GM18502 (cell line): ENCODE measurements at regions not wholly inside any gene's neighbourhood (a gene's known extent, or its start where the extent isn't known, plus 50 kb on each side); places are given as distances from the start of the nearest gene placed in this dataset.
"Not testable (repeated sequence)": the region's sequence is repeated elsewhere in the genome, so short reads cannot be mapped to it uniquely, and the experiment has no call there.

Experiments
- ATAC-seq: cut with Tn5 transposase; IDR thresholded peaks from one replicate; pipeline ENCODE4 v1.9.1; 2021; ENCODE audit warnings: mild to moderate bottlenecking; ENCODE audit not compliant: unreplicated experiment, poor library complexity

GRCh38 chr5:109630093-109630492, 59.6 kb upstream of the MAN2A1 start:
- no peak for ATAC-seq

GRCh38 chr5:109628591-109628990, 61.1 kb upstream of the MAN2A1 start:
- ATAC-seq: no peak

GRCh38 chr5:109621266-109621665, 68.5 kb upstream of the MAN2A1 start:
- not testable (repeated sequence) for ATAC-seq

- ATAC-seq: no peak
Observed at GRCh38 chr5:109620651-109621050, 69.1 kb upstream of the MAN2A1 start.

- ATAC-seq: no peak
Observed at GRCh38 chr5:109619606-109620005, 70.1 kb upstream of the MAN2A1 start.

GRCh38 chr5:109619021-109619460, 70.7 kb upstream of the MAN2A1 start:
- ATAC-seq: no peak

GRCh38 chr5:109614981-109615380, 74.7 kb upstream of the MAN2A1 start:
- ATAC-seq: no peak

- ATAC-seq: no peak
Observed at GRCh38 chr5:109614301-109614700, 75.4 kb upstream of the MAN2A1 start.

- no peak for ATAC-seq
Observed at GRCh38 chr5:109612278-109612905, 77.3 kb upstream of the MAN2A1 start.

GRCh38 chr5:109611505-109611904, 78.2 kb upstream of the MAN2A1 start:
- ATAC-seq: no peak

GRCh38 chr5:109611061-109611460, 78.7 kb upstream of the MAN2A1 start:
- no peak for ATAC-seq

- ATAC-seq: no peak
Observed at GRCh38 chr5:109610581-109610980, 79.1 kb upstream of the MAN2A1 start.

- no peak for ATAC-seq
Observed at GRCh38 chr5:109605207-109605730, 84.5 kb upstream of the MAN2A1 start.

- ATAC-seq: no peak
Observed at GRCh38 chr5:109604758-109605157, 85.0 kb upstream of the MAN2A1 start.

- no peak for ATAC-seq
Observed at GRCh38 chr5:109601736-109602135, 88.0 kb upstream of the MAN2A1 start.

- ATAC-seq: no peak
Observed at GRCh38 chr5:109597893-109598292, 91.8 kb upstream of the MAN2A1 start.

GRCh38 chr5:109594217-109594616, 95.5 kb upstream of the MAN2A1 start:
- no peak for ATAC-seq

- ATAC-seq: no peak
Observed at GRCh38 chr5:109590799-109591198, 98.9 kb upstream of the MAN2A1 start.

- ATAC-seq: no peak
Observed at GRCh38 chr5:109589986-109590385, 99.7 kb upstream of the MAN2A1 start.

GRCh38 chr5:109589239-109589638, 100.5 kb upstream of the MAN2A1 start:
- no peak for ATAC-seq

GRCh38 chr5:109588281-109589035, 101.3 kb upstream of the MAN2A1 start:
- ATAC-seq: no peak
